DND-41 (cell line): ENCODE measurements at regions not wholly inside any gene's neighbourhood (a gene's known extent, or its start where the extent isn't known, plus 50 kb on each side); places are given as distances from the start of the nearest gene placed in this dataset.

ENCODE experiments used
- ATAC-seq: fragments of 200-7000 bp; cut with Tn5 transposase; 3 replicates; pipeline ENCODE4 v1.9.1; 2021; ENCODE audit warnings: low read depth; ENCODE audit not compliant: insufficient read depth
- DNase-seq: peaks from one replicate; pipeline ENCODE4 v3.0.0-alpha.2; 2020
- H2AFZ ChIP-seq: 2 replicates; pipeline ENCODE4 v1.6.0; 2012; ENCODE audit warnings: low read depth, low read length
- H3K27ac ChIP-seq: 2 replicates; pipeline ENCODE4 v1.5.1; 2012; ENCODE audit warnings: low read length, inconsistent platforms
- H3K27me3 ChIP-seq: fragments of 200-600 bp; sonication (generic); 2 replicates; pipeline ENCODE4 v1.6.0; 2012; ENCODE audit warnings: low read length, mild to moderate bottlenecking, inconsistent platforms; ENCODE audit not compliant: insufficient read depth, poor library complexity
- H3K36me3 ChIP-seq: 2 replicates; pipeline ENCODE4 v1.5.1; 2012; ENCODE audit warnings: low read length, inconsistent platforms; ENCODE audit not compliant: insufficient read depth
- H3K4me1 ChIP-seq: 2 replicates; pipeline ENCODE4 v1.5.1; 2012; ENCODE audit warnings: mild to moderate bottlenecking, low read length; ENCODE audit not compliant: insufficient read depth
- H3K4me2 ChIP-seq: 2 replicates; pipeline ENCODE4 v1.6.0; 2012; ENCODE audit warnings: mild to moderate bottlenecking, moderate library complexity, low read length, inconsistent platforms; ENCODE audit not compliant: insufficient read depth
- H3K4me3 ChIP-seq, 2 experiments: fragments of 200-600 bp in 1 of 2; shearing (Covaris generic) in 1 of 2; 2 replicates each; pipeline ENCODE4 v1.5.1; 2012 to 2016; ENCODE audit warnings: inconsistent platforms in 2 of 2, low read length in 2 of 2, mild to moderate bottlenecking in 2 of 2, low read depth in 1 of 2, moderate library complexity in 1 of 2
- H3K79me2 ChIP-seq: 2 replicates; pipeline ENCODE4 v1.6.0; 2012; ENCODE audit warnings: low read length, inconsistent platforms; ENCODE audit not compliant: insufficient read depth
- H3K9ac ChIP-seq: 2 replicates; pipeline ENCODE4 v1.6.0; 2012; ENCODE audit warnings: low read depth, mild to moderate bottlenecking, inconsistent platforms, low read length, moderate library complexity
- H3K9me3 ChIP-seq: 2 replicates; pipeline ENCODE4 v1.5.1; 2012; ENCODE audit warnings: low read length, moderate library complexity, mild to moderate bottlenecking, inconsistent platforms; ENCODE audit not compliant: insufficient read depth, severe bottlenecking
- H4K20me1 ChIP-seq: 2 replicates; pipeline ENCODE4 v1.6.0; 2012; ENCODE audit warnings: low read length; ENCODE audit not compliant: insufficient read depth
- CTCF ChIP-seq: IDR thresholded peaks from 2 replicates; pipeline ENCODE4 v1.5.1; 2012; ENCODE audit warnings: borderline replicate concordance, low read length, moderate library complexity, mild to moderate bottlenecking; ENCODE audit not compliant: poor library complexity, severe bottlenecking; ENCODE audit errors: extremely low read depth
- EZH2 ChIP-seq: IDR thresholded peaks from 3 replicates; pipeline ENCODE4 v1.6.1; 2012; ENCODE audit warnings: borderline replicate concordance, low read depth, mild to moderate bottlenecking, moderate library complexity, low read length, inconsistent platforms; ENCODE audit not compliant: severe bottlenecking

GRCh38 chr7:126286317-126286716 lies 966.4 kb downstream of the GRM8 start:
- DNase-seq (no peak), ATAC-seq (no peak)
- H3K27ac ChIP-seq: no peak overlapping the region
- no peaks in the 10 kb centered on the region for H3K27me3 ChIP-seq
- H3K36me3 ChIP-seq: no peaks in the 10 kb centered on the region
- no peak overlapping the region for H3K4me2 ChIP-seq
- H3K9ac ChIP-seq: no peak overlapping the region
- no peak overlapping the region for H2AFZ ChIP-seq
- no peaks in the 10 kb centered on the region for H3K9me3 ChIP-seq
- H3K4me1 ChIP-seq: no peaks in the 10 kb centered on the region
- no peak overlapping the region for H3K4me3 ChIP-seq
- TF ChIP-seq CTCF: no peak
- no peak for TF ChIP-seq EZH2
- no peaks in the 10 kb centered on the region for H3K79me2 ChIP-seq
- H4K20me1 ChIP-seq: no peaks in the 10 kb centered on the region

- H3K4me2 ChIP-seq: no peak overlapping the region
- H2AFZ ChIP-seq: no peak overlapping the region
- no peaks in the 10 kb centered on the region for H4K20me1 ChIP-seq
- TF ChIP-seq EZH2 (no peak), CTCF (no peak)
- H3K36me3 ChIP-seq: no peaks in the 10 kb centered on the region
- H3K4me3 ChIP-seq: no peak overlapping the region
- no peak for ATAC-seq
- DNase-seq: no peak
- no peaks in the 10 kb centered on the region for H3K9me3 ChIP-seq
- H3K27ac ChIP-seq: no peak overlapping the region
- H3K79me2 ChIP-seq: no peaks in the 10 kb centered on the region
- H3K9ac ChIP-seq: no peak overlapping the region
- no peaks in the 10 kb centered on the region for H3K27me3 ChIP-seq
- H3K4me1 ChIP-seq: no peaks in the 10 kb centered on the region
These were observed 1016.5 kb downstream of the GRM8 start for GRCh38 chr7:126236261-126236660.

GRCh38 chr7:126228356-126229061 lies 1024.2 kb downstream of the GRM8 start:
- TF ChIP-seq CTCF: no peak
- no peak for TF ChIP-seq EZH2

GRCh38 chr7:126227643-126228042 lies 1025.1 kb downstream of the GRM8 start:
- Histone ChIP-seq H3K27me3 (no peaks in the 10 kb centered on the region), H3K36me3 (no peaks in the 10 kb centered on the region), H3K27ac (no peak overlapping the region), H3K79me2 (no peaks in the 10 kb centered on the region), H3K9ac (no peak overlapping the region), H3K4me3 (no peak overlapping the region), H2AFZ (no peak overlapping the region), H3K4me2 (no peak overlapping the region), H3K9me3 (no peaks in the 10 kb centered on the region), H4K20me1 (no peaks in the 10 kb centered on the region), H3K4me1 (no peaks in the 10 kb centered on the region)
- TF ChIP-seq CTCF (no peak), EZH2 (no peak)
- DNase-seq (no peak), ATAC-seq (no peak)

More at GRCh38 chr7:126228356-126229061, 1024.2 kb downstream of the GRM8 start:
- no peaks in the 10 kb centered on the region for H3K27me3 ChIP-seq
- H3K4me3 ChIP-seq: no peak overlapping the region
- H3K79me2 ChIP-seq: no peaks in the 10 kb centered on the region
- no peaks in the 10 kb centered on the region for H3K36me3 ChIP-seq
- no peaks in the 10 kb centered on the region for H4K20me1 ChIP-seq
- H3K9me3 ChIP-seq: no peaks in the 10 kb centered on the region
- DNase-seq (no peak), ATAC-seq (no peak)
- H3K4me2 ChIP-seq: no peak overlapping the region
- H3K4me1 ChIP-seq: no peaks in the 10 kb centered on the region
- H3K27ac ChIP-seq: no peak overlapping the region
- H2AFZ ChIP-seq: no peak overlapping the region
- no peak overlapping the region for H3K9ac ChIP-seq
